SH-SY5Y (cell line): ENCODE measurements at regions not wholly inside any gene's neighbourhood (a gene's known extent, or its start where the extent isn't known, plus 50 kb on each side); places are given as distances from the start of the nearest gene placed in this dataset.

Experiments
- GATA2 ChIP-seq: IDR thresholded peaks from 2 replicates; pipeline ENCODE4 v1.6.1; 2011; ENCODE audit warnings: mild to moderate bottlenecking, low read depth, low read length
- GATA3 ChIP-seq: IDR thresholded peaks from 2 replicates; pipeline ENCODE4 v1.6.1; 2011; ENCODE audit warnings: low read depth, mild to moderate bottlenecking, low read length, moderate library complexity

GRCh38 chr1:95584315-95584714 lies 350.3 kb downstream of the RWDD3 start:
- no peak for TF ChIP-seq GATA2
- no peak for TF ChIP-seq GATA3
